SIG-M5 (cell line): ENCODE measurements at regions not wholly inside any gene's neighbourhood (a gene's known extent, or its start where the extent isn't known, plus 50 kb on each side); places are given as distances from the start of the nearest gene placed in this dataset.

ENCODE experiments used
- DNase-seq: peaks from one replicate; lab custom pipeline; 2025; lab: John Stamatoyannopoulos, UW

- DNase-seq: no peak
Observed at GRCh38 chr2:58957188-58957840, 716.2 kb upstream of the FANCL start.

DNA sequence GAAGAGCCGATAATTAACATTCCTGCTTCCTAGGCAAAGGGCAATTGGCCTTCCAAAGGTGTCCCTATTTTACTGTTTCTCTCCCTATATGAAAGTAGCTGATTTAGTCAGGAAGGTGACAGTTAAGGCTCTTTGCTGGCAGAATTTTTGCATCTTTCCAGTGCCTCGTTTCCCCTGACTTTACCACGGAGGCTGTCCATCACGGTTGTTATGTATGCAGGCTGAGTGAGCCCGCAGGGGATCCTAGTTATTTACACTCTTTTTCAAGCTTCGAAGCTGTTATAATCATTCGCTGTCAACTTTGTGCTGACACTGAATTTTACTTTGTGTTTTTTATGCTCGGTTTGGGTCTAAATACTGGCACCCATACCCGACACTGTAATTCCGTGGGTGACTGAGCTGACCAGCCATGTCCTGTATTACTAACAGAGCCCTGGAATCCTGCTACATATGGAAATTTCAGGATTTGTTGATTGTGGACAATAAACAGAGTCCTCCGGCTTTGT lies 713.8 kb upstream of the FANCL start:
- no peak for DNase-seq

GRCh38 chr2:58951722-58952121 lies 710.6 kb upstream of the FANCL start:
- no peak for DNase-seq

GRCh38 chr2:58950795-58951462 lies 709.8 kb upstream of the FANCL start:
- no peak for DNase-seq

DNA sequence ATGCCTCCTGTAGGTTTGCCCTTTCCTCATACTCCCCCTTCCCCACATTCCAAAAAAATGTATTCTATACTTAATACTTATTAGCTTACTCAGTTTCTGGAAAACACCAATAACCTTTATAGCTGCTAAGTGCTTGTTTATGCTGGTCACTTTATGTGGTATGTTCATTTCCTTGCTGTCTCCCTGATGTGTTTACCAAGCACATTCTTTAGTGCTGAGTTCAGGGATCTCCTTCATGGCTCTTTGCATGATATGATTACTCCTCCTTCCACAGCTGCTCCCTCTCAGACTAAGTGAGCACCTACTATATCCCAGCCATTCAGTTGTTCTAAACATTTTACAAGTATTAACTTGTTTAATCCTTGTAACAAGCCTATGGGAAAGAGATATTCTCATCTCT lies 698.3 kb upstream of the FANCL start:
- DNase-seq: no peak

DNA sequence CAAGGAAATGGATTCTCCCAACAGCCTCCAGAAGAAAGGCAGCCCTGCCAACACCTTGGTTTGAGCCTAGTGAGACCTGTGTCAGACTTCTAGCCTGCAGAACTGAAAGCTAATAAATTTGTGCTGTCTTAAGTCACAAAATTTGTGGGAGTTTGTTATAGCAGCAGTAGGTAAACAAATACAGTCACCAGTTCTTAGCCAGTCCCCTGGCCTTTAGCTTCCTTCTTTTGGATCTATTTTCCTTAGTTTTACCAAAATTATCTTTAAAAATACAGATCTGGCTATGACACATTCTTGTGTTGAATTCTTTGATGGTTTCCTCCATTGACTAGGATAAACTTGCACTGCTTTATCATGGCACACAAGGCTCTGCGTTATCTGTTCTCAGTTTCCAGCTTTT lies 697.9 kb upstream of the FANCL start:
- DNase-seq: no peak

GRCh38 chr2:58932801-58933200 lies 691.7 kb upstream of the FANCL start:
- DNase-seq: no peak

- DNase-seq: no peak
Observed at GRCh38 chr2:58930537-58930936, 689.4 kb upstream of the FANCL start.

DNA sequence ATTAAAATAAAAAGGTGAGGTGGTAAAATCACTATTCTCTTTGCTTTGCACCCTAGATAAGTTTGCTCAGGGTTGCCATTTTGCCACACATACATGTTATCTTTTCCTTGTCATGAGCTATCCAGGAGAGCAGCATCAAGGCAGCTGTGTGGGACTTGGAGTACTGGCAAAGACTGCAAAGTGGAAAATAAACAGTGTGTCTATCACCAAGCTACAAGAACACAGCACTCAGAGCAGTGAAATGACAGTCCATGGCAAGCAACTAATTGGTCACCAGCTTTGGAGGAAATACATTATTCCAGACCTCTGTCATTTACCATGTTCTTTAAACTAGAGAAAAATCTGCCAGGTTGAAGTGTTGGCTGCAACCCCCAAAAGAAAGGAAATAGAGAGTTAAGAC lies 687.8 kb upstream of the FANCL start:
- no peak for DNase-seq

GRCh38 chr2:58928391-58928790 lies 687.3 kb upstream of the FANCL start:
- DNase-seq: no peak

GRCh38 chr2:58926112-58926511 lies 685.0 kb upstream of the FANCL start:
- no peak for DNase-seq

- no peak for DNase-seq
Observed at GRCh38 chr2:58925676-58926081, 684.6 kb upstream of the FANCL start.

DNA sequence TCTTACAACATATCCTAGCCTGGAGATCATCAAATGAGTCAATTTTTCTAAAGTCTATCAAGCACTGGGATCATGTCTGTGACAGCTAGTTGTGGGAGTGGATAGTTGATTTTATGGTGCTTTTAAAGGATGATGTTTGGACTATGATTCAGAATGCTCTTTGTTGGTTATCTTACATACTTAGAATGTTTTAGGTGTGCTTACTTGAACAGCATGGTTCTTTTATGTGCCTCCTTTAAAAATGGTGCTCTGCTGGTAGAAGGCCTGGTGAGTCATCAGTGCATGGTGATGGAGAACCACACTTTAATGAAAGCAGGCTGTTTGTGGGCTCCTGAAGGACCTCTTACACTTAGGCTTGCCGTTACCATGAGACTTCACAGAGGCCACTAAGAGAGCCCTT lies 682.7 kb upstream of the FANCL start:
- no peak for DNase-seq

- no peak for DNase-seq
Observed at GRCh38 chr2:58922245-58922644, 681.1 kb upstream of the FANCL start.

DNA sequence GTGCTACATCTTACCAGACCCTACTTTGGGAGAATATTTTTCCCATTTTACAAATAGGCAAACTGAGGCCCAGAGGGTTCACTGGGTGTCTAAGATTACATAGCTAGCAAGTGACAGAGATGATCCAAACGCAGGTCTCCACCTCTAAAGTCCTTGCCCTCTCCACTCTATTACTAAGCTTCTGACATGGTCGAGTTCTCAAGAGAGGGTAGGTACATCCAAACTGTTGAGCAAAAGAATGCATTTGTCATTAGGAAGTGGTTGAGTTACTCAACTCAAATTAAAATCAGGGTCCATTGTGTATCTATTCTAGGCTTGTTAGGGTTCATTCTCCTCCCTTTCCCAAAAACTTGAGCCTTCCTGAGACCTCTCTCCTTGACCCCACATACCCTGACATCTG lies 680.6 kb upstream of the FANCL start:
- DNase-seq: no peak

DNA sequence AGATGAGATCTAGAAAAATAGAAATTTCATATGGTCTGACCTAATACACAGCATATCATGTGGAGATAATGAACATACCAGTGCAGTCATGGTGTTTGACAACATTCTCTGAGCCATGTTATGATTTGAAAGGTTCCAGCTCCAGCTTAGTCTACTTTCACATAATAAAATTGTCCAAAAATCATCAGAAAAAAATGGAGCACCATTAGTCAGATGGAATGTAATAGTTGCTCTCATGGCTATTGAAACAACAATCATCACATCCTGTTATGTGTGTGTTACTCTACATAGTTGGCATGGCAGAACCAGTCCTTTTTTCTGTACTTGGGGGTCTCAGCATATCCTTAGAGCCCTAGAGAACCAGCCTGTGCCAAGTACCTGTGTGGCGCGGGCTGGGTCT lies 678.9 kb upstream of the FANCL start:
- no peak for DNase-seq

GRCh38 chr2:58919316-58919715 lies 678.2 kb upstream of the FANCL start:
- no peak for DNase-seq

GRCh38 chr2:58918141-58918540 lies 677.0 kb upstream of the FANCL start:
- no peak for DNase-seq

DNA sequence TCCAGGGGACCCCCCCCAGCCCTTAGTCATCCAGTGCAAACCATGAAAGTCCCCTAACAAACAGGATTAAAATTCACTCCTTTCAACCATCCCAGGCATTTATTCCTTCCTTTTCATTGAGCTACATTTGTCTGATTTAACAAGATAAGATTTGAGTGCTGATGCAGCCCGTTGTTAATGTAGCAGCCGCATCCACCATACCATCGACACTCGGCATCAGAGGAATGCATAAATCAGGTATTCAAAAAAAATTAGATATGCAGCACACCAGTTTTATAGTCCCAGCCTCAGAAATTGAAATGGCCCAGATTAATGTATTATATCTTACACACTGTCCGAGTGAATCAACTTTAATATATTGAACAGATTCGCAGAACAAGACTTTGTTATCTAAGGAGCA lies 676.5 kb upstream of the FANCL start:
- no peak for DNase-seq

GRCh38 chr2:58916063-58916462 lies 674.9 kb upstream of the FANCL start:
- no peak for DNase-seq

GRCh38 chr2:58914733-58915505 lies 673.8 kb upstream of the FANCL start:
- no peak for DNase-seq

GRCh38 chr2:58913082-58913726 lies 672.1 kb upstream of the FANCL start:
- DNase-seq: no peak

- DNase-seq: no peak
Observed at GRCh38 chr2:58911877-58912276, 670.8 kb upstream of the FANCL start.
